Stimulated activated CD4-positive, alpha-beta T cell treated with anti-CD3 and anti-CD28 coated beads, TNF-alpha, amount 100 ng/mL, for 1 hour (primary cell): ENCODE measurements at regions not wholly inside any gene's neighbourhood (a gene's known extent, or its start where the extent isn't known, plus 50 kb on each side); places are given as distances from the start of the nearest gene placed in this dataset.
"Not testable (repeated sequence)": the region's sequence is repeated elsewhere in the genome, so short reads cannot be mapped to it uniquely, and the experiment has no call there.

ENCODE experiments used
- DNase-seq, 3 donors: peaks; one replicate each; pipeline ENCODE4 v3.0.0-alpha.2; 2020; ENCODE audit warnings: low read depth in 3 of 3, low spot score in 1 of 3

GRCh38 chr4:155473420-155474095 is 96.8 kb upstream of the MAP9 start:
- DNase-seq, result no peak

GRCh38 chr4:155468282-155468681 is 91.5 kb upstream of the MAP9 start:
- no peak for DNase-seq

GRCh38 chr4:155450676-155451075 is 73.9 kb upstream of the MAP9 start:
- no peak for DNase-seq

GRCh38 chr4:155445306-155445705 is 68.5 kb upstream of the MAP9 start:
- no peak for DNase-seq

GRCh38 chr4:155444721-155445120 is 68.0 kb upstream of the MAP9 start:
- no peak for DNase-seq

- peak in 2 of 3 donors; percentile 6 to 37 for DNase-seq
These were observed 65.7 kb upstream of the MAP9 start for GRCh38 chr4:155442267-155443105.

GRCh38 chr4:155441475-155441874 is 64.7 kb upstream of the MAP9 start:
- DNase-seq, result no peak

GRCh38 chr4:155439760-155440159 is 63.0 kb upstream of the MAP9 start:
- not testable (repeated sequence) for DNase-seq

GRCh38 chr4:155434904-155435303 is 58.1 kb upstream of the MAP9 start:
- DNase-seq, result no peak

- no peak for DNase-seq
These were observed 57.6 kb upstream of the MAP9 start for GRCh38 chr4:155434366-155434765.

GRCh38 chr4:155433636-155434360 is 57.0 kb upstream of the MAP9 start:
- DNase-seq, result no peak

- no peak for DNase-seq
These were observed 54.4 kb upstream of the MAP9 start for GRCh38 chr4:155430895-155431795.

GRCh38 chr4:155428128-155428527 is 51.4 kb upstream of the MAP9 start:
- DNase-seq, result no peak

- DNase-seq, result no peak
These were observed 50.2 kb upstream of the MAP9 start for GRCh38 chr4:155426953-155427352.
